Stimulated activated CD4-positive, alpha-beta T cell treated with anti-CD3 and anti-CD28 coated beads, TNF-alpha, amount 100 ng/mL, for 1 hour (primary cell): ENCODE measurements at regions not wholly inside any gene's neighbourhood (a gene's known extent, or its start where the extent isn't known, plus 50 kb on each side); places are given as distances from the start of the nearest gene placed in this dataset.
A peak's percentile ranks its signal among the peaks of the same experiment; 100 is the strongest.

ENCODE experiments used
- DNase-seq, 3 donors: peaks; one replicate each; pipeline ENCODE4 v3.0.0-alpha.2; 2020; ENCODE audit warnings: low read depth in 3 of 3, low spot score in 1 of 3

- no peak for DNase-seq
These were observed 1393.3 kb upstream of the TMEM132C start for GRCh38 chr12:126873701-126874100.

- peak in 2 of 3 donors; percentile 13 to 57 for DNase-seq
These were observed 1392.4 kb upstream of the TMEM132C start for GRCh38 chr12:126874427-126875026.

GRCh38 chr12:126879842-126880241 lies 1387.1 kb upstream of the TMEM132C start:
- DNase-seq, result no peak

- no peak for DNase-seq
These were observed 1383.3 kb upstream of the TMEM132C start for GRCh38 chr12:126883697-126884096.

- no peak for DNase-seq
These were observed 1377.5 kb upstream of the TMEM132C start for GRCh38 chr12:126889501-126889900.

GRCh38 chr12:126890097-126890496 lies 1376.9 kb upstream of the TMEM132C start:
- DNase-seq, result no peak

GRCh38 chr12:126891789-126892188 lies 1375.2 kb upstream of the TMEM132C start:
- no peak for DNase-seq

- no peak for DNase-seq
These were observed 1370.7 kb upstream of the TMEM132C start for GRCh38 chr12:126895951-126896913.

GRCh38 chr12:126897102-126897501 lies 1369.9 kb upstream of the TMEM132C start:
- DNase-seq, result no peak

- no peak for DNase-seq
These were observed 1369.2 kb upstream of the TMEM132C start for GRCh38 chr12:126897778-126898177.

- DNase-seq, result no peak
These were observed 1368.4 kb upstream of the TMEM132C start for GRCh38 chr12:126898562-126898961.

GRCh38 chr12:126899926-126900792 lies 1366.8 kb upstream of the TMEM132C start:
- DNase-seq, result no peak

GRCh38 chr12:126903027-126903876 lies 1363.7 kb upstream of the TMEM132C start:
- DNase-seq, result no peak

- DNase-seq, result no peak
These were observed 1361.2 kb upstream of the TMEM132C start for GRCh38 chr12:126905752-126906151.

- no peak for DNase-seq
These were observed 1358.8 kb upstream of the TMEM132C start for GRCh38 chr12:126907900-126908764.

GRCh38 chr12:126908765-126909142 lies 1358.2 kb upstream of the TMEM132C start:
- no peak for DNase-seq

- no peak for DNase-seq
These were observed 1356.4 kb upstream of the TMEM132C start for GRCh38 chr12:126910570-126910969.

GRCh38 chr12:126912111-126912510 lies 1354.9 kb upstream of the TMEM132C start:
- no peak for DNase-seq

- no peak for DNase-seq
These were observed 1352.7 kb upstream of the TMEM132C start for GRCh38 chr12:126914170-126914793.
